ENCODE measurements at regions not wholly inside any gene's neighbourhood (a gene's known extent, or its start where the extent isn't known, plus 50 kb on each side); places are given as distances from the start of the nearest gene placed in this dataset.
"Not testable (repeated sequence)": the region's sequence is repeated elsewhere in the genome, so short reads cannot be mapped to it uniquely, and the experiment has no call there.

DNA sequence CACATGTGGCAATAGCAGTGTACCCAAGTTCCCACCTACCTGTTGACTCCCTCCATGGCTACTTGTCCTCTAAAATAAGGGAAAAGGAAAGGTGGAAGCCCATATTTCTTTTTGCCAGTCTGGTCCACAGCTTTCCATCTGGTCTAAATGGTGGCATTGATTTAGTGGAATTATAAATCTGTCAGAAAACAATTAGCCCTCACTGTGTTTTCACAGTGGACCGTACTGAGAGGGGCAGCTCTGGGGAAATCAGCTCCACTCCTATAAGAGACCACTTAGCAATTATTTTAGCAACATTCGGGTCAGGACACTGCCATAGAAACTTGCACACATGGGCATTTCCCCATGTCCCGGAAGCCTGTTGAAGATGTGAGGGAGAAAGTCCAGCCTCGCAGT is 653.4 kb upstream of the MARCKS start:
- intact Hi-C loops (cut with DNase I, micrococcal nuclease): no loop called here
- DNase-seq (no peak), ATAC-seq (no peak)

DNA sequence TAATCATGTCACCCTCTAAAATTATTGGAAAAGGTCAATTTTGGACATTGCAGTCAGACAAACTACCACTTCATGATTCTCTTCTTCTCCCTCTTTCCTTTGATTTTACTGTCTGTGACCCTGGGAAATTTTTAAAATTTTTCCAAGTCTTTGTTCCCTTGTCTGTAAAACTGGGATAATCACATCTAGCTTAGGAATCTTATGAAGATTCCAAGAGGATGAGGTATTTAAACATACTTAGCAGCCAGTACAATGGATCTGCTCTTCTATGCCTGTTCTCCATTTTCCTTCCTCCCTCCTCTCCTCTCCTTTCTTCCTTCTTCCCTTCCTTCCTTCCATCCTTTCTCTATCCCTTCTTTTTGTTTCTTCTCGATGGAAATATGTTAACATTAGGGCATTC is 651.6 kb upstream of the MARCKS start:
- no peak for DNase-seq

DNA sequence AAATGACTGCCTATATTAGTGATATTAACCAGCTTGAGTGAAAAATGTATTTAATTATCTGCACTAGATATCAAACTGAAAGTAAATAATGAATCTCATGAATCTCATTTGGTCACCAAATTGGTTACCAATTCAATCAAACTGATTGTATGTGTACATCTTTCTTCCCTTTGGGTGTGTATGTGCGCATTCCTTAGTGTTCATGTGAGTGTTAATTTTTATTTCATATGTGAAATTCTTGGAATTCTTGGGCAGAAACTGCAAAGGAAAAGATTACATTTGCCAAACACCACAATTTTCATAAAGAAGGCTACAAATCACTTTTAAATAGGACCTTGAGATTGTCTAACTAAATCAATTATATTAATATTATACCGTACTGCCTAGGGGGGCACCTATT is 648.4 kb upstream of the MARCKS start:
- DNase-seq: no peak
- intact Hi-C loops (cut with DNase I, micrococcal nuclease): no loop called here
- no peak for ATAC-seq

More for the DNA sequence above, 651.6 kb upstream of the MARCKS start:
- intact Hi-C loops (cut with DNase I, micrococcal nuclease): no loop called here
- ATAC-seq: no peak

DNA sequence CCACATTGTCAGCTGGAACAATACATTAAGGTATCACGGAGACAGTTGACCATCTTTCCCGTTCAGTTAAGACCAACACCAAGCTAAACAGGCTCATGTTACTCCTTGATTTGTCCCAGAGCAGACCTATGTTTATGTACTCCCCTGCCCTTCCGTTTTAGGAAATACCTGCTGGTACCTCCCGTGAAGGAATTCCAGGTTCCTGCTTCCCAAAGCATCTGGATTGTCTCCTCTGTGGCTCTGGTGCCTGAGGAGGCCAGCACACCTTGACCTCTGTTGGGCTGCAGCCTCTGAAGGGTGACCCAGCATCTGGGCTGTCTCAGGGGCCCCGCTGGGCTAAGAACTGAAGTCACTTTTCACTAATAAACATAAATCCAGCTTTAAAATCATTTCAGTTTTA is 647.8 kb upstream of the MARCKS start:
- DNase-seq: no peak
- no peak for ATAC-seq
- intact Hi-C loops (cut with DNase I, micrococcal nuclease): no loop called here

DNA sequence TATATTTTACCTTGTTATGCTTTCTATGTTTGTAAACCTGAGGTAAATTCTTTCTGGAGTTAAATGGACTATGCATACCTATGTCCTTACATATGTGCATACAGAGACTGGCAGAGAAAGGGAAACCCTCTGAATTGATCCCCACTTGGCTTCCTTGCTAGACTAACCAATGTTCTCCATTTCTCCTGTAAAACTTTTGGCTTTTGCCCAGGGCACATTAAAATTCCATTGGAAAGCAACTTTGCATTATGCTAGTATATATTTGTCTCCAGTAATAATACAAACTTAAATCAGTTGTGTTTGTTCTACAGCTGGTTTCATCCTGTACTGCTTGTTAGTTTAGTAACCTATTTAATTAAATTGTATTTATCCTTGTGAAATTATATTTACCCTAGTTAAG is 646.0 kb upstream of the MARCKS start:
- intact Hi-C loops (cut with DNase I, micrococcal nuclease): no loop called here
- ATAC-seq: no peak
- DNase-seq: no peak

DNA sequence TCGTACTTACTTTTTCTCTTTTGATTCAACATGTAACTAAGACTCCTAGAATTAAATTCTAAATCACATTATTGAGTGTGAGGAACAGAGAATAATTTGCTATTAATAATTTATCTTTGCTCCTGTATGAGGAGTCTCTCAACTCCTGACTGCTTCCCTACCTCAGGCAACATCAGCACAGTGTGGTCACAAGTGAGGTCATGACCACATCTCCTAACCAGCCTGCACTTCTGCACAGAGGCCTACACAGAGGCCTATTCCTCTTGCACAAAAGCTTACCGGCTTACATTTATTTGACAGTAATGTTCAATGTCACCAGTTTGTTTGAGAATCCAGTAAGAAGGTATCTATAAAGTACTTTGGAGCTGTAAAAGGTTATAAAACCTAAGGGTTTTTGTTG is 637.4 kb upstream of the MARCKS start:
- intact Hi-C loops (cut with DNase I, micrococcal nuclease): no loop called here
- ATAC-seq (no peak), DNase-seq (no peak)

DNA sequence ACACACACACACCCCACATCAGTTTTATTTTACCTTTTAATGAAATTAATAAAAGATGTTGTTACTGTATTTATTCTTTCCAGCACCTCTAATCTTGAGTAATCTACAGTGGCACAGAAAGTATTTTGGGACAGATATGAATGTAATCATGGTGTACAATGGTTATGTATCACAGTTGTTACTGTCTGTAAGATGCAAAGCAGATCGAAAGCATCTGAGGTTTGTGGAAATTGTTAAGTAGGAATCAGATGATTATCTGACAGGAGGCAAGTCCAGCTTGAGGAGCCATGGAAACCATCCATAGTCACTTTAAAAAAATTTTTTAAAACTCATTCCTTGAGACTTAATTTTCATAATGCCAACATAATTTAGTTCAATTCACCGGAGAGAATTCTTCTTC is 636.3 kb upstream of the MARCKS start:
- DNase-seq (no peak), ATAC-seq (no peak)
- intact Hi-C loops (cut with DNase I, micrococcal nuclease): no loop called here

DNA sequence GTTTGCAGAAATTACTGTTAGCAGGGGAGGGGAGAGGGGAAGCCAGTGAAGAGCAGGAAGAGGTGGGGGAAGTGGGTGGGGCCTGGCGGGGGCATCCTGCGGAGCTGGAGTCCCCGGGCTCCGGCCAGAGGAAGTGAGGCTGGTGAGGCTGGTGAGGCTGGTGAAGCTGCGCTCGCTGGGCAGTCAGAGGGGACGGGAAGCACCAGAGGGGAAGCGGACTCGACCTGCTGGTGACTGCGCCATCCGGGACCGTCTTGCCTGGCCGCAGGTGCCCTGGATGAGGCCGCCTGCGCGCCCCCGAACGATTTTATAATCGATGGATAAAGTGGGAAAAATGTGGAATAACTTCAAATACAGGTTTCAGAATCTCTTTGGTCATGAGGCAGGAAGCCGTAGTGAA is 635.3 kb upstream of the MARCKS start:
- DNase-seq (no peak), ATAC-seq (no peak)
- intact Hi-C loops (cut with DNase I, micrococcal nuclease): no loop called here

DNA sequence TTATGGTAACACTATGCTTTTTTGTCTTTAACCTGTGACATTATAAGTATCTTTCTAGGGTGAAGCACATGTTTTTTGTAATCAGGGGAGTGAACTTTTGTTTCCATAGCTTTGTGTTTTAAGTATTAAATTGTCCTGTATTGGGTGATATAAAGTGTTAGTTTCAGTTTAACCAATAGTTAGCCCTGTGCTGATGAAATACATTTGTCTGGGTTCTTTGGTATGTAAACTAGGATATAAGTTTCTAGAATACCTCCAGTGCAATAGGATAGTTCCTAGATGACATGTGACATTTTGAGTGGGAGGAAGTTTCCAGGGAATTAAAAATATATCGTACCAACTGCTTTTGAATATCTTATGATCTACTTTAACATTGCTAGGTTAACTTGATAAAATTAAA is 611.0 kb upstream of the MARCKS start:
- intact Hi-C loops (cut with DNase I, micrococcal nuclease): no loop called here
- DNase-seq: no peak

DNA sequence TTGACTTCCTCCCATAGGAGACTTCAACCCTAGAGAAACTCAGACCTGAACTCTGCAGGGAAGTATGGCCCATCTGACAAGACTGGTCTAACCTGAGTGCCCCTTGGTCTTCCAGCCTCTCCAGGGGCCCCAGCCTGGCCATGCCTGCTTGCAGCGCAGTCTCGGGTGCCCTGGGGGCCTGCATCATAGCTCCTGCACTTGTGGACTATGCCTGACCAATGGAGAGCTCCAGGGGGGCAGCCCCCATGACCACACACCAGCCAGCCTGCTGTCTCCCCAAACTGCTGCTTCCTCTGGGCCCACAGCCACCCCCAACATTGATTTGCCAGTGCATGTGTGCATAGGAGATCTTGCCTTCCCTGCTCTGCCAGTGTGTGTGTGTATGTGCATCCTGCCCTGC is 608.6 kb upstream of the MARCKS start:
- ATAC-seq (no peak), DNase-seq (no peak)
- intact Hi-C loops (cut with DNase I, micrococcal nuclease): no loop called here

More for the DNA sequence above, 611.0 kb upstream of the MARCKS start:
- ATAC-seq: no peak

DNA sequence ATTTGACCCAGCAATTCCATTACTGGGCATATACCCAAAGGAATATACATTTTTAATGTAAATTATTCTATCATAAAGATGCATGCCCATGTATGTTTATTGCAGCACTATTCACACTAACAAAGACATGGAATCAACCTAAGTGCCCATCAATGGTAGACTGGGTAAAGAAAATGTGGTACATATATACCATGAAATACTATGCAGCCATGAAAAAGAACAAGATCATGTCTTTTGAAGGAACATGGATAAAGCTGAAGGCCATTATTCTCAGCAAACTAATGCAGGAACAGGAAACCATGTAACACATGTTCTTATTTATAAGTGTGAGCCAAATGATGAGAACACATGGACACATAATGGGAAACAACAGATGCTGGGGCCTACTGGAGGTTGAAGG is 603.0 kb upstream of the MARCKS start:
- ATAC-seq; DNase-seq; intact Hi-C loops (cut with DNase I, micrococcal nuclease): not testable (repeated sequence)

DNA sequence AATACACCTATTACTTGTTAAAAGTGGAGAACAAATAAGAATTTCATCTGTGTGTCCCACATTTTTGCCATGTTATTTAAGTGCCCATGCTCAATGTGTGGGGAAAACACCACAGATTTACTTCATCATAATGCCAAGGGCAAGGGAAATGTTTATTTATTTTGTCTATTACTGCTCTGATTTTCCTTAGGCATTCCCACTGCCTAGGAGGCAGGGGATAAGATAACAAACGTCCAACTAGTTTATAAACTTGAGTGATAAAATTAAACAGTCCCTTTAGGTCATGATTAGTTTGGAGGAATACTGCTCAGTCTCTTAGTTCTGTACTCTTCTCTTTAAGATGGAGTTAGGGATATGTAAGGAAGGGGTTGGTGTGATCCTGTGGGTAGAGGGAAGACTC is 598.4 kb upstream of the MARCKS start:
- DNase-seq (no peak), ATAC-seq (no peak)
- intact Hi-C loops (cut with DNase I, micrococcal nuclease): no loop called here

DNA sequence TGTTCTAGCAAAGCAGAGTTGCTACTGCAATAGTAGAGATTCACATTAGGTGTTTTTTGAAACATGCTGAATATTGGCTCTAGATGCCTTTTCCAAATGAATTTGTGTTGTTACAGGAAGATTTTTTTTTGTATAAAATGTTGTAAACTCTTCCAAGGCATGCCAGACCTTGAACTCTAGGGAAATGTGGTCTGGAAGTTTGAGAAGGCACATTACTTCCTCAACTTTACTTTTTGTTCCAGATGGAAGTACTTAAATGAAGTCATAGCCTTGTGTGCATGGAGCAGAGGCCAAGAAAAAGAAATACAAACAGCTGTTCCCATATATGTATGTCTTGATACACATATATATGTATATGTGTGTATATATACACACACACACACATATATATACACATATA is 585.7 kb upstream of the MARCKS start:
- no peak for ATAC-seq
- no peak for DNase-seq
- intact Hi-C loops (cut with DNase I, micrococcal nuclease): no loop called here

DNA sequence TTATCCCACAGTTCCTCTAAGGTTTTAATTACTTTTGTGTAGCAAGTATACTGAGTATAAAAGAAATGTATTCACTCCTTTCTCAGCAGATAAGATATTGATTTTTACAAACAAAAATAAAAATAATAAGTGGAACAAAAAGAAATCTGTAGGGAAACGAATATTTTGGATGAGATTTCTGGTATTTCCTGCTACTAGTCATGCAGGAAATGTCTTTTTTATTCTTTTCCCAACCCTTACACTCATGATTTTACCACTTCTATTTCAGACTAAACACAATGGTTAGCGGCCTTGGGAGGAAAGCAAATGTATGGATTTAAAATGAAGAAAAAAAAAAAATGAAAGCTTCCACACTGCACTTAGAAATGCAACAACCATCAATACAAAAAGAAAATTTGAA is 580.5 kb upstream of the MARCKS start:
- no peak for ATAC-seq
- intact Hi-C loops (cut with DNase I, micrococcal nuclease): no loop called here
- DNase-seq: no peak

DNA sequence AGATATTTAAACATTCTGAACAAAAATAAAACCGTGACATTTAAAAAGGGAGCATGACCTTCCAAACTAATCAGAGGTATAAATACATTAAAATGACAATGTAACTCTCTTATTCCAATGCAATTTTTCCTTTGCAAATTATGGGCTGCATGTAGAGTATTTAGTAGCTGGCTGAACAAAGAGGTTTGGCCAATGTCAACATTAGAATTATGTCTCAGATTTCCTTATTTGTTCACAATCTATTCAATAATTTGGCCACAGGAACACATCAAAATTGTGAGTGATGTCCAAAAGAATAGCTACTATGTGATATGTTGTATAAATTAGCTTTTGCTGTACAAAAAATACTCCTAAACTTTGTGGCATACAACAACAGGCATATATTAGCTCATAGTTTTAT is 580.0 kb upstream of the MARCKS start:
- intact Hi-C loops (cut with DNase I, micrococcal nuclease): no loop called here

DNA sequence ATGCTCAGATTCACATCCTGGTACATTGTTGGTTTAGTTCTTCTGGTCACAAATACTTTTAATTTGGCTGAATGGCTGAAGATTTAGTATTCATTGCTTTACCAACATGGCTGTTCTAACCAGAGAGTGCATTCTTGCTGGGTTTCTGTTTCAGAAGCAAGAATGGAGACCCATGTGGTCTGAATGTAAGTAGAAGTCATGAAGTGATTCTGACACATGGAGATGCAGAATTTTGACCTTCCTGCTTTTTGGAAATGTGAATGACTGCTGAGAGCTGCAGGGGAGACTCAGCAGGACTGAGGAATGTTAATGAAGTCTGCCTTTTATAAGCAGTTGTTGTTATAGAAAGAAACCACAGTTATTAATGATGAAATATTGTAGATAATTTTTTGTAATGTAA is 576.1 kb upstream of the MARCKS start:
- no peak for DNase-seq
- no peak for ATAC-seq
- intact Hi-C loops (cut with DNase I, micrococcal nuclease): no loop called here

More for the DNA sequence above, 580.0 kb upstream of the MARCKS start:
- ATAC-seq (no peak), DNase-seq (no peak)

DNA sequence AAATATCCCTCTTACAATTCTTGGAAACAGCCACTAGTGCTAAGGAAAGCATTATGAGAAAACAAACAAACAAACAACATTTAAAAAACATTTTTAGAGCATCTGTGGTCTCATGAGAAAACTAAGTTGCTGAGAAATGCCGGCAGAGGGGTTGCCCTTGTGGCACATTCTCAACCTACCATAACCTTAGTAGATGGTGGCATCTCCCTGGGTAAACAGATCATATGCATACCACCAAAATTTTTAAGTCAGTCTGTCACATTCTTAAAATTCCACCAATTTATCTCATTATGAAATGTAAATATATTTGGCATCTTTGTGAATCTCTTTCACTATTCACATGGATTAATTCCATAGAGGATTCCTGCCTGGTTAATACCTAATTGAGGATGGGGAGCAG is 575.7 kb upstream of the MARCKS start:
- intact Hi-C loops (cut with DNase I, micrococcal nuclease): no loop called here
- no peak for DNase-seq
- ATAC-seq: no peak

DNA sequence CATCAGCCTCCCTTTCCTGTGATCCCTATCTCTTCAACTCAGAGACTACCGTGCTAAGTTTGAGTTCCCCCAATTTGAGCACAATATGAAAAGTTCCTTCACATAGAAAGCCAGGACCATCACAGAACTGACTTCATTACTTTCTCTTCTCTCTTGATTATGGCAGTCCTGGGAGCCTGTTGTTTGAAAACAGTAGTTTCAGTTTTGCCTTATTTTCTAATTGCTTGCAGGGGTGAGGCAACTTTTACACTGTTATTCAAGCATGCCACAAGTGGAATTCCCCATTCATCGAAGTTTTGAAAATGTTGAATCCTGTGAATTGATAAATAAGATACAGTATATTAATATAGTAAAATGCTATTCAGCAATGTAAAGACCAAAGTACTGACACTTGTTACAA is 569.7 kb upstream of the MARCKS start:
- ATAC-seq (no peak), DNase-seq (no peak)
- intact Hi-C loops (cut with DNase I, micrococcal nuclease): no loop called here

DNA sequence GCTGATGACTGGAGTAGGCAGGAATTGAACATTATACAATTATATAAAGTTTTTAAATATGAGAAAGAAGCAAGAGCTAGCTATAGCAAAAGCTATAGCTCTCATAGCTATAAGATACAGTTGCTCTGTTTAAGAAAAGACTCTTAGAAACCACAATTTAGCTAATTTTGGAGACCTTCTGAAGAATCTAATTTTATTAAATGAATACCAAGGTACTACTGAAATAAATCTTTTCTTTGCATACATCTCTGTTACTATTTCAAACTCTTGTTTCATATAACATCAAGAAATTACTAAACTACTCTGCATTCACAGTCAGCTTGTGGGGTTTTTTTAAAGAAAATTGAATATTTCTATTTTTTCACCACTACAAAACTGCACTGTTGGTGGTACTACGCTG is 568.7 kb upstream of the MARCKS start:
- ATAC-seq (no peak), DNase-seq (no peak)
- intact Hi-C loops (cut with DNase I, micrococcal nuclease): no loop called here

DNA sequence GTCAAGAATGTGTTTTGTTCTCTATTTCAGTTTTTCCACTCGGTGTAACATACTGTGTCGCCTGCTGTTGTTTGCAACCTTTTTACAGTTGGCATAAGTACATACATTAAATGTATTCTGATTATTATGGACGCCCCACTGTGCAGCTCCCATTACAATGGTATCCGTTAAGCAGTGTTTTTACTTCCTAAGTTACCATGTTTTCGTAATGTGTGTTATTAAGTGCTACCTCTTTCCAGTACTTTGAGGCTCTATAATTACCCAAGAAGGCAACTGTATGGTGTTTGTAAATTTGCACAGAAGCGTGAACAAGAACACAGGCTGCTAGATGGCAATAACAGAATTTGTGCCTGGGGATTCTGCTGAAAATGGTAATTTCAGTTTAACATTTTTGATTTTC is 568.0 kb upstream of the MARCKS start:
- intact Hi-C loops (cut with DNase I, micrococcal nuclease): no loop called here
- ATAC-seq (no peak), DNase-seq (no peak)

DNA sequence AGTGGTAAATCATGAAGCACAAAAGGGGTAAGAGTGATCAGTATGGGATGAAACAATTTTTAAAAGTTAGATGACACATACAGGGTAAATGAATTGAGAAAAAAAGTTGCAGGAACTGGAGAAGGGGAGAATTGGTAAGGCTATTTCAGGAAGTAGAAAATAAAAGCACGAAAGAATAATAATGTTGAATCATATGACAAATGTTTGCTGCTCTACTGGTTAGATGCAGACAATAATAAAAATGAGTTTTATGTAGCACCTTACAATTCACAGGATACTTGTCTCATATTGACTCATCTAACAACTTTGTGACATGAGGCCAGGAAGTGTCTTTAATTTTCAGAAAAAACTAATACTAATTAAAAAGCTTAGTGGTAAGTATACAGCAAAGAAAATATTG is 566.5 kb upstream of the MARCKS start:
- DNase-seq (no peak), ATAC-seq (no peak)
- intact Hi-C loops (cut with DNase I, micrococcal nuclease): no loop called here

DNA sequence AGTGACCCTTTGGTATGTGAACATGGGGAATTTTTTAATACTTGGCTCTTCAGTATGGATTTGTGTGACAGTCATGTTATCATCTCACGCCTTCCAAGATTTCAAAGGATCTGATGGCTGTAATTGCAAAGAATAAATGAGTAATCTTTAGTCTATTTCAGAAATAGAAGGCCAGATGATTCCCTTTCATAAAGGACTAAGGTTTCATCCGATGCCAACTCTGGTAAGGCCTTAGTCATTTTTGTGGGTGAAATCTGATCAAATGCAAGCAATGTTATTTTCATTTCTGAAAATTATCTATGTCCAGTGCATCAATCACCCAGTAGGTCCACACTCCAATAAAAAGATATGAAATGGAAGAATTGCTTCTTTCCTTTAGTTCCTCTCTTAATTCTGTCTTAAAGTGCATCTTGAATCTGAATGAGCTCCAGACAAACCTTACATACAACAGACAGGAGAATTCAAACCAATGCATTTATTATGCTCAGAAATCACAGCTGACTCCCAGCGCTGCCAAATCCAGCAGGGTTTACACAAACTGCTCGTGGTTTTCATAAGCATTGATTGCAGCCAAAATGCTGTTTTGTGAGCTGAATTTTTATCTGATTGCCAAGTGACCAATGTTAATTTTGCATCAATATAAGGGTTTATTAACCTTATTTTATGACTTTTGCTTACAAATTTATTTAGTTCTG is 565.2 kb upstream of the MARCKS start:
- DNase-seq: no peak
- intact Hi-C loops (cut with DNase I, micrococcal nuclease): no loop called here
- no peak for ATAC-seq
